LNCaP clone FGC (cell line): ENCODE measurements at regions not wholly inside any gene's neighbourhood (a gene's known extent, or its start where the extent isn't known, plus 50 kb on each side); places are given as distances from the start of the nearest gene placed in this dataset.

Experiments used
- DNase-seq: peaks from one replicate; pipeline ENCODE4 v3.0.0-alpha.2; 2011; ENCODE audit warnings: low read depth
- H3K4me3 ChIP-seq: 2 replicates; pipeline ENCODE4 v1.5.1; 2011; ENCODE audit warnings: mild to moderate bottlenecking, low read depth, low read length, control low read depth
- TF ChIP-seq, protein P1 (sequence below): IDR thresholded peaks from 2 replicates; pipeline ENCODE4 v1.5.1; 2012; ENCODE audit warnings: mild to moderate bottlenecking; ENCODE audit not compliant: control insufficient read depth, insufficient read depth; ENCODE audit errors: extremely low read depth

DNA sequence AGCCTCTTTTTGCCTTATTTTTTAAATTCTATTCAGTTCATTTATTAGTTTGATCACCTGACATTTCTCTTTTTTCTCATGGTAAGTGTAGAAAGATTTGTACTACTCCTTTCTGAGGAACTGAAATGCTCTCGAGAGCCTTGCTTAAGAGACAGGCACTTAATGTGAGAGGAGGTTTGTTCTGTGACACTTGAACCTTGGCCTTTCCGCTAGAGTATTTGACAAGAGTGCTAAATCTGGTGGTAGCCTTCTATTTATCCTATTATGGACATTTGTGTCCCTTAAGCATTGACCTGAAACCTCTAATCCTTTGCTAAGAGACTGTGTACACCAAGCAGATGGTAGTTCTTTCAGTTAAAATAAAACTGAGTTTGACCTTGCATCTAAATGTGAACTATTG is 805.0 kb upstream of the PTPRD start:
- no peak overlapping the region for H3K4me3 ChIP-seq
- DNase-seq: no peak
- TF ChIP-seq, protein P1, sequence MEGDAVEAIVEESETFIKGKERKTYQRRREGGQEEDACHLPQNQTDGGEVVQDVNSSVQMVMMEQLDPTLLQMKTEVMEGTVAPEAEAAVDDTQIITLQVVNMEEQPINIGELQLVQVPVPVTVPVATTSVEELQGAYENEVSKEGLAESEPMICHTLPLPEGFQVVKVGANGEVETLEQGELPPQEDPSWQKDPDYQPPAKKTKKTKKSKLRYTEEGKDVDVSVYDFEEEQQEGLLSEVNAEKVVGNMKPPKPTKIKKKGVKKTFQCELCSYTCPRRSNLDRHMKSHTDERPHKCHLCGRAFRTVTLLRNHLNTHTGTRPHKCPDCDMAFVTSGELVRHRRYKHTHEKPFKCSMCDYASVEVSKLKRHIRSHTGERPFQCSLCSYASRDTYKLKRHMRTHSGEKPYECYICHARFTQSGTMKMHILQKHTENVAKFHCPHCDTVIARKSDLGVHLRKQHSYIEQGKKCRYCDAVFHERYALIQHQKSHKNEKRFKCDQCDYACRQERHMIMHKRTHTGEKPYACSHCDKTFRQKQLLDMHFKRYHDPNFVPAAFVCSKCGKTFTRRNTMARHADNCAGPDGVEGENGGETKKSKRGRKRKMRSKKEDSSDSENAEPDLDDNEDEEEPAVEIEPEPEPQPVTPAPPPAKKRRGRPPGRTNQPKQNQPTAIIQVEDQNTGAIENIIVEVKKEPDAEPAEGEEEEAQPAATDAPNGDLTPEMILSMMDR: no peak

DNA sequence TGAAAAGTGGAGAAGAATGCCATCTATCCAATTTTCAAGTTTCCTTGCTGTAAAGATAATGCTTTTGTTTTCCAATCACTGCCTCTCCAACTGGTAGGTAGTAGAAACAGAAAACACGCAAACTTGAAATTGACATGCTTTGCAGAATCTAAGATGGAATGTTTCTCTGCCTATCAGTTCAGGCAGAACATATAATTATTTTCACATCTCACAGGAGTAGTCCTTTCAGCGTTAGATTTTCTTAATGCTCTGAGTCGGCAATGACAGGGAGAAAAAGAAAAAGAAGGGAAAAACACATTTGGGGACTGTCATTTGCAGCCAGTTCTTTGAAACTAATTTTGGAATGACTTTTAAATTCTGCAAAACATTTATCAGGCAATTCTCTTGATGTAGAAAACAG is 818.7 kb upstream of the PTPRD start:
- no peak for DNase-seq
- H3K4me3 ChIP-seq: no peak overlapping the region
- TF ChIP-seq, protein P1: no peak

DNA sequence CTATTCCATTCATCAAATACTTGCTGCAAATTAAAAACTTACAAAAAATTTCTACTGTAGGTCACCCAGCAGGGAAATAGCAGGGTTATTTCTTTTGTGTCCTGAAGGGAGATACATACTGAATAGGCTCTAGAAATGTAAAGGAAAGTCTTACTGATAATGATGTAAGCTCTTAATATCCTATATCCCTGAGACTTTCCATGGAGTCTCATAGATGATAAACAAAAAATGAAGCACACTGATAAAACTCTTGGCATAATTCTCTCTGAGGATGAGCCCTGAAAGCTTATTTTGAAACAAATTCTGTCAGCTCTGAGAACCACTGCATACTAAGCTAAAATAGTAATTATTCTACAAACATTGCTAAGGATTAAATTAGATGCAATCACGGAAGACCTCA is 819.6 kb upstream of the PTPRD start:
- DNase-seq: no peak
- H3K4me3 ChIP-seq: no peak overlapping the region
- TF ChIP-seq, protein P1: no peak

DNA sequence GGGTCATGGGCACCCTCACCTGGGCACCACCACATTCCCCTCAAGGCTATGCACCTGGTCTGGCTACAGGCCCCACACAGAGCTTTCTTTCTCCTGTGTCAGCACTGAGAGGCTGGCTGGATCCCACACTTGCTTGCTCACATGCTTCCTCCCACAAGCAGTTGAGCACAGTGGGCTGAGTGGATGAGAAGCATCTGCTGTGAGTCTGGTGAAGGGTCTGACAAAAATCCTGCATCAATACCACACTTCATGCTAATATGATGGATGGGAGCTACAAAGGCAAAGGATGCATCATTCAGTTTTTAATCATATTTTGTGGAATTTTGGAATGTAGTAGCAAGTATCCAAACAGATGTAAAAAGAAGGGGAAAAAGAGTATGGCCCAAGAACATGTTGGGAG is 830.8 kb upstream of the PTPRD start:
- TF ChIP-seq, protein P1: no peak
- no peak overlapping the region for H3K4me3 ChIP-seq
- DNase-seq: no peak

DNA sequence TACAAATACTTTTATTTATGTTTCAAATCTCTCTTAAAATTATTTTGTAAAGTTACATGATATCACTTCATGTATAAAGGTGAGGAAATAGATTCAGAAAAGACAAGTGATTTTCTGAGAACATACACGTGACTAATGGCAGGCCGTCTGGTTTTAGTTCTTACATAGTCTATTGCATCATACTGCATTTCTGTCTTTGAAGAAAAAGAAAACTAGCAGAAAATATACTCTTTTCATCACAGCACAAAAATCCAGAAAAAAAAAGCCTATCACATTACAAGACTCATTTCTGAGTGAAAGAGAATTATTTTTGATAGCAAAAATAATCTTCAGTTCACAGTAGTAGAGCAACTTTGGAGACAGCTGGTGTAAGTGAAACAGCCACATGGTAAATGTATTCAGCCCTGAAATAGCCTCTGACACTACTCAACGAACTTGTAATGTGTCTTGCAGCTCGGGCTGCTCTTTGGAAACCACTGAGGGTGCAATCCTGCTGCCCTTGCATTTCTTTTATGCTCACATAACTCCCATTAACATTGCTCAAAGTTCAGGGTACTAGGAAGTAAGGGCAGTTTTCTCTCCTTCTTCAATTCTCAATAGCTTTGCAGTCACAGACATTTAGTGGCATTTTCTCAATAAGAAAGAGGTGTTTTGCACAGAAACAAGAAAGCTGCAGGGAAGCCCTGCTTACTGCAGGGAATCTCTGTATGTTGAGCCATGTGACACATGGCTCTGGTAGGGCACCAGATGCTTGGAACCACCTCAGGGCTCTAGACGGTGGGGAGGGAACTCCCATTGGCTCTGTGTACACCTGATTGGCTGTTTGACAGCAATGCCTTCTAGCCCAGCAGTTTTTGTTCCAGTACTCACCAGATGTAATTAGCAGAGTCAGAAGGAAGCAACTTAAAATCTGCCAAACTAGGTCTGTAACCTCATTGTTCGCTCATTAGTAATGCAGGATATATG is 845.3 kb upstream of the PTPRD start:
- no peak overlapping the region for H3K4me3 ChIP-seq
- DNase-seq: no peak
- TF ChIP-seq, protein P1: no peak

DNA sequence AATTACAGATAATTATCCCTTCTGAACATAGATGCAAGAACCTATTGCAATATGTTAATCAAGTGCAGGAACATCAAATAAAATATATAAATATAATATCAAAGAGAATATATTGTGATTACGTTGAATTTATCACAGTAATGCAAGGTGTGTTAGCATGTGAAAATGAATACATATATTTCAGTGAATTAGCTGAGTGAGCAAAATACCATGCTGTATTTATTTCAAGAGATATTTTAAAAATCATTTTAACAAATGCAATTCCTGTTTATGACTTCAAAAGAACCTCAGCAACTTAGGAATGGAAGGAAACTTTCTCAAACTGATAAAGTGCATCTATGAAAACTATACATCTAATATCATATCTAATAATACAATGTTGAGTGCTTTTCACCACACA is 856.9 kb upstream of the PTPRD start:
- TF ChIP-seq, protein P1: no peak
- no peak overlapping the region for H3K4me3 ChIP-seq
- no peak for DNase-seq
